ENCODE measurements at regions not wholly inside any gene's neighbourhood (a gene's known extent, or its start where the extent isn't known, plus 50 kb on each side); places are given as distances from the start of the nearest gene placed in this dataset.

- DNase-seq (ENCODE audit: low read depth): no peak
Observed at GRCh38 chr2:62565309-62565908, 59.4 kb upstream of the TMEM17 start.

GRCh38 chr2:62564380-62565137 lies 58.6 kb upstream of the TMEM17 start:
- DNase-seq (ENCODE audit: low read depth): no peak

GRCh38 chr2:62561586-62561985 lies 55.6 kb upstream of the TMEM17 start:
- no peak for DNase-seq (ENCODE audit: low read depth)

- DNase-seq (ENCODE audit: low read depth): no peak
Observed at GRCh38 chr2:62559582-62559981, 53.6 kb upstream of the TMEM17 start.

- no peak for DNase-seq (ENCODE audit: low read depth)
Observed at GRCh38 chr2:62558743-62559142, 52.7 kb upstream of the TMEM17 start.

- DNase-seq (ENCODE audit: low read depth): no peak
Observed at GRCh38 chr2:62556086-62556485, 50.1 kb upstream of the TMEM17 start.

Data from ELR (cell line).